Fibroblast of skin of abdomen (primary cell): ENCODE measurements at regions not wholly inside any gene's neighbourhood (a gene's known extent, or its start where the extent isn't known, plus 50 kb on each side); places are given as distances from the start of the nearest gene placed in this dataset.

ENCODE experiments used
- DNase-seq: peaks from one replicate; pipeline ENCODE4 v3.0.0-alpha.2; 2013

DNA sequence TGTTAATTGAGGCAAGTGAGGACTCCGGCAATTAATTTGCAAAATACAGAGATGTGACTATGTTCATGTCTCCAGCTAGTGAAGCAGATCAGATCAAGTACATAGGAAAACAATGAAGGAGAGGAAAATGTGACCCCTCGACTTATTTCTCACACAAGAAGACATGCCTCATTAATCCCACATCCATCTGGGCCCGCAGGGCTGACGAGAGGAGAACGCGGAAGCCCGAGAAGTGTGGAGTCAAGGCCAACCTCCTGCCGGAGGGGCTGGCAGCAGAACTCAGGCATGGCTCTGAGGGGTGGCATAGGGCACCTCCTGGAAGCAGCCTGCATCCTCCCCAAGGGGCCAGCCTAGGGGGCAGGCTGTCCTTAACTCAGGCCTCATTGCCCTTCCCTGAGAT lies 54.4 kb downstream of the ZNF503 start:
- no peak for DNase-seq

DNA sequence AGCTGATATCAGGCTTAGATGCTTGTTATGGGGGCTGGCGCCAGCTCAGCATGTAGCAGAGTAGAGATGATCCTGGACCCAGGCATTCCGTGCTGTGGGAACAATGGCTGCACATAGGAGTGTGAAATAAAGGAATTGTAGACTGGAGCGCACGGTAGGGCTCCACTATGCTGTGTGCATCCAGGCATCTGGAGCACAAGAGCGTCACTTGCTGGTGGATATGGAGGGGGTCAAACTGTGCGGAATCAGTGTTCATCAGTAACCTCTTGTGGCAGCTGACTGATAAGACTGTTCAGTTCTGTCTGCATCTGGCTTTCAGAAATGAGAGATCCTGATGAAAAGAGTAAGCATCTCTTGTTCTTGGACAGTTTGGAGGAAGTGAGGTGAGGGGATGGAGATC lies 55.8 kb downstream of the ZNF503 start:
- DNase-seq, result no peak

DNA sequence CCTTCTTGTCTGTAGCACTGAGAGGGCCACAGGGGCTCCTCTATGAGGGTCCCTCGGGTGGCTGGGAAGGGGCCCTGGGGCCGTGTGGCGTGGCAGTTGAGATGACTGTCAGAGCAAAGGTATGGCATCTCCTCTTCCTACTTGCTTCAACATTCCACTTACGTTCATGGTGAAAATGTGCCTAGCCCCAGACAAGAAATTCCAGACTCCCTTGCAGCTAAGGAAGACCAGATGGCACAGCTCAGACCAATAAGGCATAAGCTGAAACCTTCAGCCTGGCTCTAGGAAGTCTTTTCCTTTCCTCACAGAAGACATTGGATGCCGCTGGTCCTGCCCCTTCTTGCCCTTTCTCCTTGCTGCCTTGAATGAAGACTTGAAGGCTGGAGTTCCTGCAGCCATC lies 57.4 kb downstream of the ZNF503 start:
- no peak for DNase-seq

DNA sequence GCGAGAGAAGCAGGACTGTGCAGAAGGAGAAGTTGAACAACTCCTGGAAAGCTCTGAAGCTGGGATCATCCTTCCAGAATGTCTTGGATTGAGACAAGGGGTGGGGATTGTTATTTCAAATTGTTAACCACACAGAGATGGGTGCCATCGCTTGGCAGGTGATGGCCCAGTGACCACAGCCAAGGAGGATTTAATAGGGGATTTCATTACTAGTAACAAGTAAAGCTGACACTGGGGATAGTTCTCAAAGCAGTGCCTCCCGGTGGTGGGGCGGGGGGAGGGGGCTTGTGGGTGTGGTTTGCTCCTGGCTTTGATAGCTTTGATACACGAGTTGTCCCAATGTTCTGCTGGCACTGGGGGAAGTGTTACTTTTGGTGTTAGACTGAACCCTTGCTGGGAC lies 59.2 kb downstream of the ZNF503 start:
- DNase-seq, result no peak

DNA sequence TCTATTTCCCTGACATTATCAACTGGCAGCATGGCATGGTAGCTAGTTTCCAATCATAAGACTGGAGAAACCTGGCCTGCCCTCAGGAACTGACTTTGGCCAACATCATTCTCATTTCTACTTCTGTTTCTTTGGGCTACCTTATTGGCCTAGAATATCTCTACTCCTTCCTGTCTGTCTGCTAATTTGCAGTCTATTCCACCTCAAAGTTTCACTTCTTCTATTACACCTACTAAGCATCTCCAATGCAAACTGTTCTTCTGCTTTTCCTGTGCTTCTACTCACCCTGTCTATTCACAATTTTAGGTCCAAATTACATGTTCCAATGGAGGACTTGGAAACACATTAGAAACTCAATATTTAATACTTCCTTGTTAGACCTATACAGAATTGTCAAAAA lies 65.6 kb downstream of the ZNF503 start:
- DNase-seq, result no peak

DNA sequence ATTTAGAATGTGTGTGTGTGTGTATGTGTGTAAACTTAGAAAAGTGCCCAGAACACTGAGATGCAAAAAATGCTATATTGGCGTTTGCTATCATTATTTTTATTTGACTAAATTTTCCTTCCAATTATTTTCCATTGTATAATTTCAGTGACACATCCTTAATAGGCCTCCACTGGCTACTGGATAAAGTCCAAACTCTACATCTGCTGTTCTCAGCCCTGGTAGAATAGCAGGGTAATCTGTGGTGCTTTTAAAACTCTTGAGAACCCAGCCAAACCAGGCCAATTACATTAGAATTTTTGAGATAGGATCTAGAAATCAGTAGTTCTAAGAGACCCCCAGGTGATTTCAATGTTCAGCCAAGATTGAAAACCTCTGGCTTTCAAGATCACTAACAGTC lies 66.4 kb downstream of the ZNF503 start:
- DNase-seq, result peak; percentile 10

DNA sequence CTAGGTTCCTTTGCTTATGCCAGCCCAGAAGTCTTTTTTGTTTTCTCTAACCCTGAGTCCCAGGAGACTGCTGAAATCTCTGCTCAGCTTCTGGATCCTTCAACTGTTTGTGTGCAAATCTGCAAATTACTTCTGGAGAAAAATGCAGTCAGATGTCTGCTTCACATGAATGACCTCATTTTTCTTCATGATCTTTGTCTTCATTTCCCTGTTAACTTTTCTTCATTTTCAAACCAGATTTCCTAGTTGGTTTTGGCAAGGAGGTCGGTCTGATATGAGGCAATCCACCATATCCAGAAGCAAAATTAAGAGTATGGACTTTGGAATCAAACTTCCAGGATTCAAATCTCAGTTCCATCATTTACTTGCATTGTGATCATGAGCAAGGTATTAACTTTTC lies 66.8 kb downstream of the ZNF503 start:
- no peak for DNase-seq

DNA sequence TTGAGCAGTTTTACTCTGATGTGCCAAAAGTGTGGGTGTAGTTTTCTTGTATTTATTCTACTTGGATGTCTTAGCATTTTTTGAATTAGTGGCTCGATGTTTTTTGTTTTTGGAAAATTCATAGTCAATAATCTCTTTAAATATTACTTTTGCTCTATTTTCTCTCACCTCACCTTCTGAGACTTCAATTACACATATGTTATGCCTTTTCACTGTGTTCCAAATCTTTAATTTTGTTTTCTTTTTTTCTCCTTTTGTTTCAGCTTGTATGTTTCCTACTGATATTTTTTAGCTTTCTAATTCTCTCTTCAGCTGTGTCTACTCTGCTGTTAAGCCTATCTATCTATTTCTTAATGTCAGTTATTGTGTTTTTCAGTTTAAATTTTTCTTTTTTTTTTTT lies 69.5 kb downstream of the ZNF503 start:
- DNase-seq, result no peak

DNA sequence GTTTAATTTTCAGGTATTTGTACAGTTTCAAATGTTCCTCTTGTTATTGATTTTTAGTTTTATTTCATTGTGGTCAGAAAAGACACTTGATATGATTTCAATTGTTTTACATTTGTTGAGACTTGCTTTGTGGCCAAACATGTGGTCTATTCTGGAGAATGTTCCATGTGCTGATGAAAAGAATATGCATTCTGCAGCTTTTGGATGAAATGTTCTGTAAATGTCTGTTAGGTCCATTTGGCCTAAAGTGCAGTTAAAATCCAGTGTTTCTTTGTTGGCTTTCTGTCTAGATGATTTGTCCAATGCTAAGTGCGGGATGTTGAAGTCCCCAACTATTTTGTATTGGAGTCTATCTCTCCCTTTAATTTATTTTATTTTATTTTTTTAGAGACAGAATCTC lies 70.5 kb downstream of the ZNF503 start:
- no peak for DNase-seq

DNA sequence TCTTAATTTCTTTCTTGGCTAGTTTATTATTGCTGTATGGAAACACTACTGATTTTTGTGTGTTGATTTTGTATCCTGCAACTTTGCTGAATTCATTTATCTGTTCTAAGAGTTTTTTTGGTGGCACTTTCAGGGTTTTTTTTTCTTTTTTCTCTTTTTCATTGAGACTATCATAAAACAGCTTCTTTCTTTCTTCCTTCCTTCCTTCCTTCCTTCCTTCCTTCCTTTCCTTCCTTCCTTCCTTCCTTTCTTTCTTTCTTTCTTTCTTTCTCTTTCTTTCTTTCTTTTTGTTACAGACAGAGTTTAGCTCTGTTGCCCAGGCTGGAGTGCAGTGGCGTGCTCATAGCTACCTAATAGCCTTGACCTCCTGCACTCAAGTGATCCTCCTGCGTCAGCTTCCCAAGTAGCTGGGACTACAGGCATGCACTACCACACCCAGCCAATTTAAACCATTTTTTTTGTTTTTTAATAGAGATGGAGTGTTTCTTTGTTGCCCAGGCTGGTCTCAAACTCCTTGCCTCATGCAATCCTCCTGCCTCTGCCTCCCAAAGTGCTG lies 72.3 kb downstream of the ZNF503 start:
- no peak for DNase-seq

DNA sequence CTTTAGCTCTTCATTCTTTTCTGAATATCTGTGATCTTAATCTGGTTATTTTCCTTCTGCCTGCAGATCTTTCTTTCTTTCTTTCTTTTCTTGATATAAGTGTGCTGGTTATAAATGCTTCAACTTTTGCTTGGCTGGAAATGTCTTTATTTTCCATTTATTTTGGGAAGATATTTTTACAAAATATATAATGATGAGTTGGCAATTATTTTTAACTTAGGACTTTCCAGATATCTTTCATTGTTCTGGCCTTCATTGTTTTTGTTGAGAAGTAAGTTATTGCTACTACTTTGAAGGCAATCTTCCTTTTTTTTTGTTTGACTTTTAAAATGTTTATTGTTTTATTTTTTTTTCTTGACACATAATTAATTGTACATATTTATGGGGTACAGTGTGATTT lies 75.3 kb downstream of the ZNF503 start:
- no peak for DNase-seq

DNA sequence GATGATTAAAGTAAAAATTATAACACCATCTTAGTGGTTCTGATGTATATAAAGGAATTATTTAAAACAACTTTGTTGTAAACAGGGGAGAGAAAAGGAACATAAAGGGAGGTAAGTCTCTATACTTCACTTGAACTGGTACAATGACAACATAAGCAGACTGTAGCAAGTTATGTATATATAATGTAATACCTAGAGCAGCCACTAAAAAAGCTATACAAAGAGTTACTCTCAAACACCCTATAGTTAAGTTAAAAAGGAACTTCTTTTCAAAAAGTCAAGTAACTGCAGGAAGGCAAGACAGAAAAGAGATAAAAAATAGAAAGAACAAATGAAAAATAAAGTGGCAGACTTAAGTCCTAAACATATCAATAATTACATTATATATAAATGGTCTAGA lies 82.3 kb downstream of the ZNF503 start:
- DNase-seq, result no peak

DNA sequence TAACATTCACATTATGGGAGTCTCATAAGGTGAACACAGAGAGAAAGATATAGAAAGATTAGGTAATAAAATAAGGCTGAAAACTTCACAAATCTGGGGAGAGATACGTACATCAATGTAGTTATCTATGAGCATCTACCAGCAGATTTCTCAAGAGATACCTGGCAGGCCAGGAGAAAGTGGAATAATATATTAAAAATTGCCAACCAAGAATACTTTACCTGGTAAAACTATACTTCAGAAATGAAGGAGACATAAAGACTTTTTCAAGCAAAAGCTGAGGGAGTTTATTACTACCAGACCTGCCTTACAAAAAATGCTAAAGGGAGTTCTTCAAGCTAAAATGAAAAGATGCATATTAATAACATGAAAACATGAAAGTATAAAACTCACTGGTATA lies 78.8 kb upstream of the COMTD1 start:
- DNase-seq, result no peak

DNA sequence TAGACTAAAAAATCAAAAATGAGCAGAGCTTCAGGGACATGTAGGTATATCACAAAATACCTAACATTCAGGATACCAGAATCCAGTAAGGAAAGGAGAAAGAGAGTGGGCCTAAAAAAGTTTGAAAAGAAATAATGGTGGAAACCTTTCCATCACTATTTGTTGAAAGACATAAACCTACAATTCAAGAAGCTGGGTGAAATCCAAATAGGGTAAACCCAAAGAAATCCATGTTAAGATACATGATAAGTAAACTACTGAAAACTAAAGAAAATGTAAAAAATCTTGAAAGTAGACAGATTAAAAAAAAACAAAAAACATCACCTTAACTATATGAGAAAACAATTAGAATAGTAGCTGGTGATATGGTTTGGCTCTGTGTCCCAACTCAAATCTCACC lies 76.7 kb upstream of the COMTD1 start:
- no peak for DNase-seq

DNA sequence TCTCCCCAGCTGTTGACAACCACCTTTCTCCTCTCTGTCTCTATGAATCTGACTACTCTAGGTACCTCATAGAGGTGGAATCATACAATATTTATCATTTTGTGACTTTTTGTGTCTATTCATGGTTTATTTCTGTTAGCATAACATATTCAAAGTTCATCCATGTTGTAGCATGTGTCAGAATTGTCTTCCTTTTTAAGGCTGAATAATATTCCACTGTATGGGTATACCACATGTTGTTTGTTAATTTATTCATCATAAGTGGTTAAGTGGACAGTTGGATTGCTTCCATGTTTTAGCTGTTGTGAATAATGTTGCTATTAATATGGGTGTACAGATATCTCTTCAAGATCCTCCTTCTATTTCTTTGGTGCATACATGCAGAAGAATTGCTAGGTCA lies 69.9 kb upstream of the COMTD1 start:
- no peak for DNase-seq

DNA sequence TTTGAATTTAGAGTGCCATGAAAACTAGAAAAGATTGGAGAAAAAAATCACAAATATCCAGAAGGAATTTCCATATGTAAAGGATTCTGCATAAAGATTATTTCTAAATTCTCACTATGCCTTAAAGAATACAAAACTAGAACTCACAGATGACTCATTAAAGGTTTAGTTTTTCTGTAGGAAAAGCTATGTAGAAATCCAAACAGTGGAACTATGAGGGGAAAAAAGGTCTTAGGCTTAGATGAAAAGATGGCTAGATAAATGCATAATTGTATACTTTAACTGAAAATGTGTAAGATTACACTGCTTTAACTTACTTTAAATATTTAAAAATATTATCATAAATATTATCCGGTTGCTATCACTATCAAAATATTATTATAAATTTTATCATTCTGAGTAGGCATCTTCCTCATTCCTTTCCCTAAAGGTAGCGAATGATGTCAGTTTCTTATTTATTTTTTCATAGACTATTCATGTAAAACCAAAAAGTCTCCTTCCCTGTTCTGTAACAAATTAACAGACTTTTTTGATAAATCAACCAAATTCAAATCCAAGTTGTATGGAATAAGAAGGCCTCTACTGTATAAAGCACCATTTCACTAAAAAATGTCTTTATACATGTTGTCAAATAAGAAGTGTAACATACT lies 69.1 kb upstream of the COMTD1 start:
- no peak for DNase-seq

DNA sequence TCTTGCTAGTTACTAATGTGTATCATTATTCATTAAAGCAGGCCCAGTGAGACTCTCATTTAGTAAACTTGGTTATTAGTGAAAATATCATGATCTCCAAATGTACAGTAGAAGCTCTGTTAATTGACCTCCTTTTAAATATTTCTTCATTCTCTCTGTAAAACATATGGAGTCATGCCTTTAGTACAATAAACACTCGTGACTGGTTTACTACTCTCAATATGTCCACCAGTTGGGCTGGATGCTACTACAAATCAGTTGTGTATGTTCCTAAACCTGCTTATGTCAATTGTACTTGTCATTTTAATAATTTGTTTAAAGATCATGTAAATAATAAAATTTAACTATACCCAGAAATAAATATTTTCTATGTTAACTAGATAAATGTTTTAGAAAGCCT lies 68.6 kb upstream of the COMTD1 start:
- no peak for DNase-seq

DNA sequence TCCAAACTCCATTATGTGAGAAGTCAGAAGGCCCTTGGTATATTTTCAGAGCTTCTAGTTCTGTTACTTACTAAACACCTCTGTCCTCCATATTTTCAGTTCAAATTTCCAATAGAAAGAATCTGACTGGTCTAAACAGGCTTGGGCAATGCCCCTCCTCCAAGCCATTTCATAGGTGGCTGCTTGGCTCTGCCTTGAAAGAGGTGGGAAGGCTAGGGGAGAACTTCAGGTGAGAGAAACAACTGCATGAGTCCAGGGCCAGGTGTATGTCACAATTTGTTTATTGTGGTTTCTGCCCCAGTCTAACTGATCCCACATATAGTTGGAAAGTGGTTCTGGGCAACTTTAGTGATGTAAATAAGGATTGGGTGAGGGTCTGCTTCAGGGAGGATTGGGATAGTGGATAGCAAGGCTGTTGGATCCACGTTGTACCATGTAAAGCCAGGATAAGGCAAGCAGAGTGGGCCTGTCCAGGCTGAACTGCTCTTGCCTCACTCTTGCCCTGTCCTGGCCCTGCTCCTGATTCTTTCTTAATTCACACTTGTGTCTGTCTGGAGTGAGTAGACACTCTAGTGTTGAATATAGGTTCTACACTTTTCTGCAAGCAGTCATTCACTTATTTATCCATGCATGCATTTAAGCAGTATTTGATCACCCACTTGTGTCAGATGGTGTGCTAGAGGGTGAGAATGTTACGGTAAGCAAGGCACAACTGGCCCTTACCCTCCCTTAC lies 67.5 kb upstream of the COMTD1 start:
- DNase-seq, result no peak

DNA sequence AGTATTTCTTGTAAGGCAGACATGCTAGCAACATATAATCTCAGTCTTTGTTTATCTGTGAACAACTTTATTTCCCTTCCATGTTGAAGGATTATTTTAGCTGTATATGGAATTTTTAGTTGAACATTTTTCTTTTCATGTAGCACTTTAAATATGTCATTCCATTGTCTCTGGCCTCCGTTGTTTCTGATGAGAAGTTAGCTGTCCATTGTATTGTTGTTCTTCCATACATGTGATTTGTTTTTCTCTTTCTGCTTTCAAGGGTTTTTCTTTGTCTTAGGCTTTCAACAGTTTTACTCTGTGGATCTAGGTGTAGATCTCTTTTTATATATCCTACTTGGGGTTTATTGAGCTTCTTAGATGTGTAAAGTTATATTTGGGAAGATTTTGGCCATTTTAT lies 66.3 kb upstream of the COMTD1 start:
- DNase-seq, result no peak

DNA sequence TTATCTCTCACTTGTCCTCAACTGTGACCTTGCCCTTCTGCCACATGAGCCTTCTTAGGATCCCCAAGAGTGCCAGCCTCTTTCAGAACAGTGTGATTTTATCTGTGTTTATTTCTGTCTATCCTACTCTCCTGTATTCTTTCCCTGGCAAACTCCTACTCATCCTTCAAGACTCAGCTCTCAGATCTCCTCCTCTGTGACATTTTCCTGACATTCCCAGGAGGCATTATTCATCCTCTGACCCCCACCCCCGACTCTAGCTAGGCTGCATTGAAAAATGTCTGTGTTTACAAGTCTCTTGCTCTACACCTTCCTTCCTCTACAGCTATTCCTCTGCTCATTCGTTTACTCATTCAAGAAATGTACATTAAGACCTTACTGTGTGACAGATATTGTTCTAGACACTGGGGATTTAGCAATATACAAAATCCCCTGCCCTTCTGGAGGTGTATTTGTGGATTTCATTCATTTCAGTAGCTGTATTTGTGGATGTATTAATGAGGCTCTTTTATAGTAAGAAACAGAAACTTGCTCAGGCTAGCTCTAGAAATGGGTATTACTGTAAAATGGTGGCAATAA lies 61.4 kb upstream of the COMTD1 start:
- no peak for DNase-seq

DNA sequence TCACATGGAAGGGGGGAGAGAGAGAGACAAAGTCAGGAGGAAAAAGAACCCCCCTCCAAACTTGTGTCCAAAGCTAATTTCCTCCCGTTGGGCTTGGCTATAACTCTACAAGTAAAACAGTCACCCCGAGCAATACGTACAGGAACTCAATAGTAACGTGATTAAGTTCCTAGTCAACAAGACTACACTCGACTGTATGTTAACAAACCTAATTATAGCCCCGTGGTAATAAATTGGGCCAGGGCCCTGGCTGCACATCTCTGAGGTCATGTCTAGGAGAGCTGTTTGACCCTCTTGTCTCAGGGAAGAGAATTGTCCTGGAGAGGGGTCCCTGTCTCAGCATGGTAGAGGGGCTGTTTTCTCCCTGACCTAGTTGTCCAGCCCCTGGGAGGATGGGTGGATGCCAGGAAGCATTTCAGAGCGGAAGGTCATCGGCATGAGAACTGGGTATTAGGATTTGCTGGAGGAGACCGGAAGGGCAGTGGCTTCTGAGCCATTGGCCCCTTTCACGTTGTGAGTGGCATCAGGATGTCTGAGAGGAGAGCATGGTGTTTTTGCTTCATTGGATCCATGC lies 60.2 kb upstream of the COMTD1 start:
- DNase-seq, result no peak

DNA sequence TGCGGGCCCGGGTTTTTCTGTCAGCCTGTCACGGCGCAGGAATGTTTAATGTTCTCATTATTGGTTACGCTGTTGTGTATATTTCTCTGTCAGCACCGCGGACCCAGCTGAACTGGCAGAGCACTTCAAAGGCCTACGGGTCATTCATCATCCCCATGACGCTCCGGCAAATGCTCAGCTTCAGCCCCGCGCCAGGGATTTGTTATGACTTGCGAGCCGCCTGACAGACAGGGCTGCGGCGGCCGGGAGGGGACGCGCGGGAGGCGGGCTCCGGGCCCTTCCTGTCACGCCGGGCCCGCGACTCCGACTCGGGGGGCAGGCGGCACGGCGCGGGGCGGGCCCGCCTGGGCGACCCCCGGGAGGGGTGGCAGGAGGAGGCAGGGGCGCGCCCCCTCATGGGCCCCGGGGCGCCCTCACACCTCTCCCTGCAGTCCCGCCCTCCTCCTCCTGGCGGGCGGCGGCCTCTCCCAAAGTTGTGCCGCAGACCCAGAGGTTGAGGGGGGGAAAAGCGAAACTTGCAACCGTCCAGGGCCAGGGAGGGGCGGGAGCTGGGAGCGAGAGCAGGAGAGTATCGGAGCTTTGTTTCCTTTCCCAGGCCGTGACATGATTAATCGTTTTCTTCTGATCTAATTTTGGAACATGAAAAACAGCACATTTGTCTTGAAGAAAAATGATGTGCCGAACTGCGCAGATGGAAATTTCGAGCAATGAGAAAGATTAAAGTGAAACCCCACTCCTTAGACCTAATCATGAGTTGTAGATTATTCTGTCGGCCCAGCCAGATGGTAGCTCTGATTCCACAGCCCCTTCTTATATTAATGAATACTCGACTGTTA lies 59.3 kb upstream of the COMTD1 start:
- DNase-seq, result peak; percentile 96

DNA sequence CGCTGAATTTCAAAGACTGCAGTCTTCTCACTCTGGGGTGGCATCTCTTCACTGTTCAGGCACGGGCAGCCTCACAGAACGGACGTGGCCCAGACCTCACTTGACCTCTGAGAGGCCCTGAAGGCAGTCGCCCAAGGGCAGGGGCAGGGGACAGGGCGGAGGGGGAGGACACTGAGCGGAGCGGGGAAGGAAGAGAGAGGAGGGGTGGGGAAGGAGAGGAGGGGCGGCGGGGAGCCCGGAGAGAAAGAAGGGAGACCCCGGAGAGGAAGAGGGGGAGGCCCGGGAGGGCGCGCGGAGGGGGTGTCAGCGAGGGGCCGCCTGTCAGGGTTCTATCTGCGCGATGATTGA lies 58.7 kb upstream of the COMTD1 start:
- no peak for DNase-seq
